Progenitor cell of endocrine pancreas (in vitro differentiated cells): ENCODE measurements at regions not wholly inside any gene's neighbourhood (a gene's known extent, or its start where the extent isn't known, plus 50 kb on each side); places are given as distances from the start of the nearest gene placed in this dataset.

Experiments
- DNase-seq: peaks from one replicate; pipeline ENCODE4 v3.0.0; 2021; ENCODE audit warnings: low spot score; ENCODE audit not compliant: unreplicated experiment
- H3K27ac Mint-ChIP-seq: 2 replicates; pipeline ENCODE4 v1.8.0; 2021; ENCODE audit warnings: mild to moderate bottlenecking, moderate library complexity, mixed read lengths
- H3K27me3 Mint-ChIP-seq: 2 replicates; pipeline ENCODE4 v1.8.0; 2021; ENCODE audit warnings: mixed read lengths
- H3K36me3 Mint-ChIP-seq: 2 replicates; pipeline ENCODE4 v1.8.0; 2022; ENCODE audit warnings: mixed read lengths; ENCODE audit not compliant: insufficient read depth
- H3K4me1 Mint-ChIP-seq: 2 replicates; pipeline ENCODE4 v1.8.0; 2021; ENCODE audit warnings: low read depth, mixed read lengths
- H3K4me3 Mint-ChIP-seq: 2 replicates; pipeline ENCODE4 v1.8.0; 2021; ENCODE audit warnings: low read depth, mild to moderate bottlenecking, moderate library complexity, mixed read lengths
- H3K9me3 Mint-ChIP-seq: 2 replicates; pipeline ENCODE4 v1.8.0; 2021; ENCODE audit warnings: low read depth, mixed read lengths
- TF ChIP-seq, protein P1 (sequence below): fragments of 200-600 bp; sonication (generic); IDR thresholded peaks from one replicate; pipeline ENCODE4 v1.5.0; 2021; ENCODE audit warnings: antibody characterized with exemption, mild to moderate bottlenecking; ENCODE audit not compliant: unreplicated experiment

- TF ChIP-seq, protein P1, sequence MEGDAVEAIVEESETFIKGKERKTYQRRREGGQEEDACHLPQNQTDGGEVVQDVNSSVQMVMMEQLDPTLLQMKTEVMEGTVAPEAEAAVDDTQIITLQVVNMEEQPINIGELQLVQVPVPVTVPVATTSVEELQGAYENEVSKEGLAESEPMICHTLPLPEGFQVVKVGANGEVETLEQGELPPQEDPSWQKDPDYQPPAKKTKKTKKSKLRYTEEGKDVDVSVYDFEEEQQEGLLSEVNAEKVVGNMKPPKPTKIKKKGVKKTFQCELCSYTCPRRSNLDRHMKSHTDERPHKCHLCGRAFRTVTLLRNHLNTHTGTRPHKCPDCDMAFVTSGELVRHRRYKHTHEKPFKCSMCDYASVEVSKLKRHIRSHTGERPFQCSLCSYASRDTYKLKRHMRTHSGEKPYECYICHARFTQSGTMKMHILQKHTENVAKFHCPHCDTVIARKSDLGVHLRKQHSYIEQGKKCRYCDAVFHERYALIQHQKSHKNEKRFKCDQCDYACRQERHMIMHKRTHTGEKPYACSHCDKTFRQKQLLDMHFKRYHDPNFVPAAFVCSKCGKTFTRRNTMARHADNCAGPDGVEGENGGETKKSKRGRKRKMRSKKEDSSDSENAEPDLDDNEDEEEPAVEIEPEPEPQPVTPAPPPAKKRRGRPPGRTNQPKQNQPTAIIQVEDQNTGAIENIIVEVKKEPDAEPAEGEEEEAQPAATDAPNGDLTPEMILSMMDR: no peak
- Mint-ChIP-seq H3K9me3 (no peaks in the 10 kb centered on the region), H3K36me3 (no peaks in the 10 kb centered on the region), H3K27me3 (no peaks in the 10 kb centered on the region), H3K4me1 (peaks cover 5% of the 10 kb centered on the region), H3K27ac (no peak overlapping the region), H3K4me3 (no peak overlapping the region)
- no peak for DNase-seq
Observed at GRCh38 chr7:136143271-136143670, 166.1 kb upstream of the MTPN start.

DNA sequence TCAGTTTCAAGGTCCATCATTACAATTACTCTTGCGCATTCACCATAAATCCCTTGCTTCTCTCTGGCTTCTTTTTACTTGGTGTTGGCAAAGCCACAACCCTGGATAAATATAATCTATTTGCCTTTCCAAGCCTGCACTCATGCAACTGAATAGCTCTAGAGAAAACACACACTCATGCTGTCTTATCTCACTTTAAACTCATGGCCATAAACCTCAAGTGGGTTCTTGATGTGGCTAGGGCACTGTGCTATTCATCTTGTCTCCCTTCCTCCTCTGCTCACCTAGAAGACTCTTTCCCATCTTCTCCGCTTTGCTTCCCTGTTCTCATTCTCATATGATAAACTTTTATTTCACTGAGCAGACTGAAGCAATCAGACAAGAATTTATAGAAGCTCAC is 165.4 kb upstream of the MTPN start:
- no peaks in the 10 kb centered on the region for H3K27me3 Mint-ChIP-seq

GRCh38 chr7:136140469-136140868 is 163.3 kb upstream of the MTPN start:
- Mint-ChIP-seq H3K36me3 (no peaks in the 10 kb centered on the region), H3K27me3 (no peaks in the 10 kb centered on the region), H3K27ac (no peak overlapping the region), H3K4me1 (peaks cover 18% of the 10 kb centered on the region), H3K9me3 (no peaks in the 10 kb centered on the region), H3K4me3 (no peak overlapping the region)
- TF ChIP-seq, protein P1: no peak
- no peak for DNase-seq

More for the DNA sequence above, 165.4 kb upstream of the MTPN start:
- TF ChIP-seq, protein P1: no peak
- H3K4me1 Mint-ChIP-seq: peaks cover 8% of the 10 kb centered on the region
- H3K4me3 Mint-ChIP-seq: no peak overlapping the region
- no peak overlapping the region for H3K27ac Mint-ChIP-seq
- H3K9me3 Mint-ChIP-seq: no peaks in the 10 kb centered on the region
- H3K36me3 Mint-ChIP-seq: no peaks in the 10 kb centered on the region
- DNase-seq: no peak

DNA sequence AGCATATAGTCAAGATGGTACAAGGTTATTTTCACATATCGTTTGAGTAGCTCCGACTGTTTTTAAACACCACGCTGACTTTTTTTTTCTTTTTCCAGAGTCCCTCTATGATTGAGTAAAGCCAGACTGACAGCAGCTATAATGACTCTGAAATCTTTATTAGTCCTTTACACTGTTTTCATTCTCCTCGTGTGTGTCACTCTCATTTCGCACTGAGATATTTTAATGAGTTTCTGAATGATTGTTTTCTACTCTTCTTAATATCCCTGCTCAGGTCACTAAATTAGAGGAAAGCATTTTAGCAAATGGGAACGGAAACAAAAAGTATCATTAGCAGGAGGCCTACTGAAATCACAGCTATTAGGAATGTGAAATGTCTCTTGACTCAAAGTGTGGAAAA is 162.3 kb upstream of the MTPN start:
- TF ChIP-seq, protein P1: no peak
- peaks cover 18% of the 10 kb centered on the region for H3K4me1 Mint-ChIP-seq
- no peak for DNase-seq
- H3K27me3 Mint-ChIP-seq: no peaks in the 10 kb centered on the region
- no peaks in the 10 kb centered on the region for H3K9me3 Mint-ChIP-seq
- H3K36me3 Mint-ChIP-seq: no peaks in the 10 kb centered on the region
- H3K27ac Mint-ChIP-seq: no peak overlapping the region
- H3K4me3 Mint-ChIP-seq: no peak overlapping the region

DNA sequence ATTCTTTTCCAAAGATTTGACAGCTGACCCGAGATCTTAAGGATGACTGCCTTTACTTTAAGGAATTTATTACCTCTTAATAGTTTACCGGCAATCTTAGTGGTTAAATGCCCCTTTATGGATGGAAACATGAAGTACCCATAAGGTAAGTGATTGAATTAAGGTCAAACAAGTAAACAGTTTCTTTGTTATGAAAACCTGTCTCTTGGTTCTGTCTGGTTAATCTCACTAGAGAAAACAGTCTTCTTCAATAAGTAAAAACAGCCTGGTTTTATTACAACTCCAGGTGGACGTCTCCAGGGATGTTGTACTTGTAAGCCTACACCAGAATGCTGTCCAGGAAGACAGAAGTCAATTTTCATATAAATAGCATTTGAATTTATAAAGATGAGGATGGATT is 161.8 kb upstream of the MTPN start:
- Mint-ChIP-seq H3K27ac (no peak overlapping the region), H3K27me3 (no peaks in the 10 kb centered on the region), H3K36me3 (no peaks in the 10 kb centered on the region), H3K4me3 (no peak overlapping the region), H3K9me3 (no peaks in the 10 kb centered on the region), H3K4me1 (peaks cover 18% of the 10 kb centered on the region)
- no peak for DNase-seq
- TF ChIP-seq, protein P1: no peak
